ENCODE measurements at regions not wholly inside any gene's neighbourhood (a gene's known extent, or its start where the extent isn't known, plus 50 kb on each side); places are given as distances from the start of the nearest gene placed in this dataset.

GRCh38 chr6:21448485-21449109 lies 145.0 kb upstream of the SOX4 start:
- no peak for TF ChIP-seq CTCF (IDR thresholded peaks at IDR 0.05; ENCODE audit: extremely low read depth, insufficient read depth, missing control alignments)
- DNase-seq (ENCODE audit: low spot score): no peak
- in situ Hi-C loops (cut with MboI; ENCODE audit: low pct_unique_long_range_greater_than_20kb, low sequenced_read_pairs, unreplicated experiment): no loop called here

GRCh38 chr6:21450149-21450548 lies 143.4 kb upstream of the SOX4 start:
- TF ChIP-seq CTCF (IDR thresholded peaks at IDR 0.05; ENCODE audit: extremely low read depth, insufficient read depth, missing control alignments): no peak
- no peak for DNase-seq (ENCODE audit: low spot score)
- in situ Hi-C loops (cut with MboI; ENCODE audit: low pct_unique_long_range_greater_than_20kb, low sequenced_read_pairs, unreplicated experiment): no loop called here

GRCh38 chr6:21450628-21451027 lies 142.9 kb upstream of the SOX4 start:
- no peak for DNase-seq (ENCODE audit: low spot score)
- no peak for TF ChIP-seq CTCF (IDR thresholded peaks at IDR 0.05; ENCODE audit: extremely low read depth, insufficient read depth, missing control alignments)
- in situ Hi-C loops (cut with MboI; ENCODE audit: low pct_unique_long_range_greater_than_20kb, low sequenced_read_pairs, unreplicated experiment): no loop called here

- no peak for TF ChIP-seq CTCF (IDR thresholded peaks at IDR 0.05; ENCODE audit: extremely low read depth, insufficient read depth, missing control alignments)
- DNase-seq (ENCODE audit: low spot score): no peak
- in situ Hi-C loops (cut with MboI; ENCODE audit: low pct_unique_long_range_greater_than_20kb, low sequenced_read_pairs, unreplicated experiment): no loop called here
Measured at GRCh38 chr6:21451546-21452013, 142.0 kb upstream of the SOX4 start.

GRCh38 chr6:21454262-21454661 lies 139.3 kb upstream of the SOX4 start:
- in situ Hi-C loops (cut with MboI; ENCODE audit: low pct_unique_long_range_greater_than_20kb, low sequenced_read_pairs, unreplicated experiment): no loop called here
- TF ChIP-seq CTCF (IDR thresholded peaks at IDR 0.05; ENCODE audit: extremely low read depth, insufficient read depth, missing control alignments): no peak
- no peak for DNase-seq (ENCODE audit: low spot score)

GRCh38 chr6:21455071-21455470 lies 138.5 kb upstream of the SOX4 start:
- TF ChIP-seq CTCF (IDR thresholded peaks at IDR 0.05; ENCODE audit: extremely low read depth, insufficient read depth, missing control alignments): no peak
- no peak for DNase-seq (ENCODE audit: low spot score)
- in situ Hi-C loops (cut with MboI; ENCODE audit: low pct_unique_long_range_greater_than_20kb, low sequenced_read_pairs, unreplicated experiment): no loop called here
